ENCODE measurements at regions not wholly inside any gene's neighbourhood (a gene's known extent, or its start where the extent isn't known, plus 50 kb on each side); places are given as distances from the start of the nearest gene placed in this dataset.

- peak overlapping the region; percentile 95 for H3K27ac ChIP-seq (ENCODE audit: control insufficient read depth, insufficient read depth)
- 0% methylated on average over 1 of the region's 1 CpG for WGBS (ENCODE audit: insufficient coverage, insufficient replicate concordance, low lambda C conversion rate, missing lambda C conversion rate)
- H3K27me3 ChIP-seq (replicated peaks in 1 of 2; ENCODE audit: control insufficient read depth in 2 of 2, insufficient read depth in 2 of 2, low read length in 1 of 2) = no peaks in the 10 kb centered on the region
- H3K4me2 ChIP-seq (ENCODE audit: control insufficient read depth, insufficient read depth) = peak overlapping the region; percentile 78
- no TSS peak for BruUV-seq (replicated peaks)
- CTCF ChIA-PET = interaction anchor here (0.7 to 4.5 kb wide), 11 partner anchors 13 to 261 kb away, joined by 3 to 54 read pairs (median 4); no protein-coding TSS in a partner anchor
- intact Hi-C loops (cut with micrococcal nuclease; ENCODE audit: unreplicated experiment) = loop anchor here (1.0 kb wide), 1 partner anchor 12 kb away; no protein-coding TSS in a partner anchor
- FAIRE-seq (peak; percentile 85), ATAC-seq (peak; percentile 69), DNase-seq (ENCODE audit: low read depth, low spot score) (peak; percentile 95)
- H4K20me1 ChIP-seq (ENCODE audit: control insufficient read depth, insufficient read depth) = no peaks in the 10 kb centered on the region
- peak overlapping the region; percentile 33; the same call in 1 of the 2 replicates for H3K4me3 ChIP-seq
- POLR2A ChIA-PET = interaction anchor here (0.9 to 3.8 kb wide), 5 partner anchors 10 to 189 kb away, joined by 3 to 36 read pairs (median 3); no protein-coding TSS in a partner anchor
- in situ Hi-C loops (cut with MboI) = no loop called here
- no peaks in the 10 kb centered on the region for H3K79me2 ChIP-seq (ENCODE audit: control insufficient read depth, insufficient read depth, low read length)
- peak overlapping the region; percentile 45; the same call in 1 of the 2 replicates for H2AFZ ChIP-seq (ENCODE audit: control insufficient read depth, low read depth, low read length)
- no peaks in the 10 kb centered on the region for H3K36me3 ChIP-seq (ENCODE audit: control insufficient read depth in 2 of 2, insufficient read depth in 2 of 2, low read length in 1 of 2)
- SMC1A ChIA-PET (ENCODE audit: uncharacterized antibody, unreplicated experiment) = interaction anchor here (0.9 to 3.9 kb wide), 33 partner anchors 11 to 430 kb away, joined by 3 to 150 read pairs (median 4); no protein-coding TSS in a partner anchor
- no peaks in the 10 kb centered on the region; the same call in 2 of the 3 replicates for H3K9me3 ChIP-seq (replicated peaks; ENCODE audit: control insufficient read depth, insufficient read depth, low read length)
- peak overlapping the region; percentile 69 for H3K9ac ChIP-seq (ENCODE audit: control insufficient read depth, insufficient read depth, low read length)
- RAD21 ChIA-PET (ENCODE audit: unreplicated experiment) = interaction anchor here (0.6 to 3.9 kb wide), 18 partner anchors 8 to 431 kb away, joined by 3 to 84 read pairs (median 3); no protein-coding TSS in a partner anchor
- H3K4me1 ChIP-seq (ENCODE audit: control insufficient read depth, insufficient read depth, low read length) = peaks cover 43% of the 10 kb centered on the region
- TF ChIP-seq ESRRA (IDR thresholded peaks at IDR 0.05; ENCODE audit: low read length) (no peak), RBBP5 (conservative IDR thresholded peaks at IDR 0.05) (no peak), FOS (IDR thresholded peaks at IDR 0.05; ENCODE audit: borderline replicate concordance, extremely low read depth, insufficient read length) (no peak), TCF3 (IDR thresholded peaks at IDR 0.05; ENCODE audit: borderline replicate concordance, insufficient read depth, low read depth, low read length) (no peak), MEF2A (IDR thresholded peaks at IDR 0.05; ENCODE audit: insufficient read depth, low read depth, low read length) (peak; percentile 60), YBX1 (IDR thresholded peaks at IDR 0.05) (no peak), GATAD2B (conservative IDR thresholded peaks at IDR 0.05; ENCODE audit: low read depth) (0 out of 2 replicates have a peak, but pooled peaks have one; percentile 54), EED (IDR thresholded peaks at IDR 0.05; ENCODE audit: low read depth) (peak; percentile 83), CREM (IDR thresholded peaks at IDR 0.05; ENCODE audit: low read depth) (peak; percentile 14; the same call in 1 of the 2 replicates), YY1 (IDR thresholded peaks at IDR 0.05; ENCODE audit: low read depth, low read length) (0 out of 2 replicates have a peak, but pooled peaks have one; percentile 15), RAD21 (IDR thresholded peaks at IDR 0.05; ENCODE audit: insufficient read depth, low read depth, low read length) (0 out of 2 replicates have a peak, but pooled peaks have one; percentile 9), MYC (IDR thresholded peaks at IDR 0.05; ENCODE audit: insufficient read depth, insufficient read length, insufficient replicate concordance, low read length, severe bottlenecking) (no peak), EGR1 (IDR thresholded peaks at IDR 0.05; ENCODE audit: borderline replicate concordance in 1 of 2, low read depth in 2 of 2, low read length in 2 of 2) (no peak), IKZF2 (IDR thresholded peaks at IDR 0.05) (peak; percentile 81 to 87), MAX (IDR thresholded peaks at IDR 0.05; ENCODE audit: low read depth, low read length) (no peak), HDGF (IDR thresholded peaks at IDR 0.05) (no peak), BCL11A (IDR thresholded peaks at IDR 0.05; ENCODE audit: low read depth, low read length) (peak; percentile 67), SMAD1 (IDR thresholded peaks at IDR 0.05; ENCODE audit: low read depth, partially characterized antibody) (peak; percentile 29)
- TF ChIP-seq, protein P1, sequence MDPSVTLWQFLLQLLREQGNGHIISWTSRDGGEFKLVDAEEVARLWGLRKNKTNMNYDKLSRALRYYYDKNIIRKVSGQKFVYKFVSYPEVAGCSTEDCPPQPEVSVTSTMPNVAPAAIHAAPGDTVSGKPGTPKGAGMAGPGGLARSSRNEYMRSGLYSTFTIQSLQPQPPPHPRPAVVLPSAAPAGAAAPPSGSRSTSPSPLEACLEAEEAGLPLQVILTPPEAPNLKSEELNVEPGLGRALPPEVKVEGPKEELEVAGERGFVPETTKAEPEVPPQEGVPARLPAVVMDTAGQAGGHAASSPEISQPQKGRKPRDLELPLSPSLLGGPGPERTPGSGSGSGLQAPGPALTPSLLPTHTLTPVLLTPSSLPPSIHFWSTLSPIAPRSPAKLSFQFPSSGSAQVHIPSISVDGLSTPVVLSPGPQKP (IDR thresholded peaks at IDR 0.05; ENCODE audit: low read depth, low read length) = no peak
- TF ChIP-seq, protein P2, sequence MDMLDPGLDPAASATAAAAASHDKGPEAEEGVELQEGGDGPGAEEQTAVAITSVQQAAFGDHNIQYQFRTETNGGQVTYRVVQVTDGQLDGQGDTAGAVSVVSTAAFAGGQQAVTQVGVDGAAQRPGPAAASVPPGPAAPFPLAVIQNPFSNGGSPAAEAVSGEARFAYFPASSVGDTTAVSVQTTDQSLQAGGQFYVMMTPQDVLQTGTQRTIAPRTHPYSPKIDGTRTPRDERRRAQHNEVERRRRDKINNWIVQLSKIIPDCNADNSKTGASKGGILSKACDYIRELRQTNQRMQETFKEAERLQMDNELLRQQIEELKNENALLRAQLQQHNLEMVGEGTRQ (IDR thresholded peaks at IDR 0.05; ENCODE audit: borderline replicate concordance, low read depth, low read length) = no peak
Measured at GRCh38 chr4:113825272-113825671, 63.7 kb upstream of the CAMK2D start.
